ENCODE measurements at regions not wholly inside any gene's neighbourhood (a gene's known extent, or its start where the extent isn't known, plus 50 kb on each side); places are given as distances from the start of the nearest gene placed in this dataset.

- no TSS peak for BruUV-seq (replicated peaks)
- CTCF ChIA-PET: no interaction called here
- no peak overlapping the region for H3K9ac ChIP-seq (replicated peaks; ENCODE audit: extremely low read depth, insufficient read depth, low read length)
Observed at GRCh38 chr6:105775095-105775494, 311.0 kb upstream of the PRDM1 start.

More at GRCh38 chr6:105775095-105775494, 311.0 kb upstream of the PRDM1 start:
- no peak overlapping the region for H3K4me3 ChIP-seq (replicated peaks in 1 of 3; ENCODE audit: insufficient read depth in 1 of 3, low read depth in 1 of 3, low read length in 3 of 3)
- H3K4me1 ChIP-seq (ENCODE audit: control insufficient read depth, extremely low read depth, insufficient read depth, low read length): no peaks in the 10 kb centered on the region
- no peaks in the 10 kb centered on the region for H4K20me1 ChIP-seq (replicated peaks; ENCODE audit: control insufficient read depth, extremely low read depth, insufficient read depth, low read length)
- H3K79me2 ChIP-seq (ENCODE audit: control insufficient read depth, insufficient read depth, low read length): no peaks in the 10 kb centered on the region
- no peak overlapping the region for H3K27ac ChIP-seq (ENCODE audit: insufficient read depth, low read depth, low read length)
- dilution Hi-C loops (cut with MboI; ENCODE audit: extremely low pct_ligation_motif_present, low sequenced_read_pairs): no loop called here
- no peak for FAIRE-seq
- H2AFZ ChIP-seq (ENCODE audit: low read depth, low read length): no peak overlapping the region
- no peak for DNase-seq (ENCODE audit: low read depth, low spot score)
- intact Hi-C loops (cut with micrococcal nuclease): no loop called here
- no peaks in the 10 kb centered on the region for H3K36me3 ChIP-seq (ENCODE audit: control insufficient read depth in 2 of 2, extremely low read depth in 1 of 2, insufficient read depth in 2 of 2, low read length in 2 of 2)
- no peak overlapping the region for H3K4me2 ChIP-seq (ENCODE audit: insufficient read depth, low read length)
- POLR2A ChIA-PET: no interaction called here
- no peaks in the 10 kb centered on the region for H3K9me3 ChIP-seq (replicated peaks; ENCODE audit: control insufficient read depth, insufficient read depth, low read length)
- H3K27me3 ChIP-seq (ENCODE audit: control insufficient read depth in 2 of 2, insufficient read depth in 2 of 2, low read length in 2 of 2): no peaks in the 10 kb centered on the region
- no peaks in the 10 kb centered on the region for H3K9me1 ChIP-seq (replicated peaks; ENCODE audit: control insufficient read depth, extremely low read depth, insufficient read depth, low read length)
- no peak for TF ChIP-seq MYC (IDR thresholded peaks at IDR 0.05; ENCODE audit: low read depth, low read length)
- TF ChIP-seq EZH2 (IDR thresholded peaks at IDR 0.05; ENCODE audit: borderline replicate concordance, low read depth, low read length, severe bottlenecking): no peak
- TF ChIP-seq GATA2 (IDR thresholded peaks at IDR 0.05; ENCODE audit: insufficient read depth, insufficient read length, low read depth, low read length): no peak
- no peak for TF ChIP-seq POLR2AphosphoS5 (IDR thresholded peaks at IDR 0.05; ENCODE audit: insufficient read depth, low read depth, low read length)
- TF ChIP-seq POLR2A (IDR thresholded peaks at IDR 0.05; ENCODE audit: low read depth, low read length): no peak
- no peak for TF ChIP-seq MAX (IDR thresholded peaks at IDR 0.05; ENCODE audit: insufficient read depth, insufficient read length)
- TF ChIP-seq FOS (IDR thresholded peaks at IDR 0.05; ENCODE audit: borderline replicate concordance, insufficient read depth, low read length): no peak
- no peak for TF ChIP-seq CTCF (IDR thresholded peaks at IDR 0.05; ENCODE audit: extremely low read depth in 1 of 2, insufficient read depth in 1 of 2, low read depth in 1 of 2, low read length in 2 of 2)
- no peak for TF ChIP-seq JUN (IDR thresholded peaks at IDR 0.05; ENCODE audit: borderline replicate concordance, insufficient read depth, insufficient read length, low read depth)
